ENCODE measurements at regions not wholly inside any gene's neighbourhood (a gene's known extent, or its start where the extent isn't known, plus 50 kb on each side); places are given as distances from the start of the nearest gene placed in this dataset.

DNA sequence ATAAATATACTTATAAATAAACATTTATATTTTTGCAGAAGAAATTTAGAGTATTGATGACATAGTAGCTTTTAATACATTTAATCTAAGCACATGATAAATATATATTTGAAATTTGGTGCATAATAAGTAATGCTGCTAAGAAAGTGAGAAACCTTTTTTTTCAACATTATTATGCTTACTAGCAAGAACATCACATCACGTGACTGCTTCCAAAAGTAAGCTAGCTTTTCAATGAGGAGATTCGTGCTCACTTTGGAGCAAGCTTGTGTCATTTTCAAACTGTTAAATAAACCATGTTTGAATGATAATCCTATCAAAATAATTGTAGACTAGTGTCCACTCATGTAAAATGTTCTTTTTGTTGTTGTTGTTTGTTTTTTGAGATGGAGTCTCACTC, 109.0 kb upstream of the SLC4A7 start:
- Histone ChIP-seq H3F3A (replicated peaks; ENCODE audit: low read depth) (no peaks in the 10 kb centered on the region), H3K36me3 (ENCODE audit: insufficient read depth) (no peaks in the 10 kb centered on the region)
- no peak for TF ChIP-seq CREB1 (CRISPR knock-in tag; IDR thresholded peaks at IDR 0.05; ENCODE audit: low read depth)
- TF ChIP-seq JUNB (IDR thresholded peaks at IDR 0.05; ENCODE audit: unreplicated experiment), result no peak
- no peak for TF ChIP-seq ZNF331 (CRISPR knock-in tag; IDR thresholded peaks at IDR 0.05; ENCODE audit: low read depth)
- TF ChIP-seq EZH2phosphoT487 (IDR thresholded peaks at IDR 0.05; ENCODE audit: unreplicated experiment), result no peak
- no peak for TF ChIP-seq ZNF114 (CRISPR knock-in tag; IDR thresholded peaks at IDR 0.05)

DNA sequence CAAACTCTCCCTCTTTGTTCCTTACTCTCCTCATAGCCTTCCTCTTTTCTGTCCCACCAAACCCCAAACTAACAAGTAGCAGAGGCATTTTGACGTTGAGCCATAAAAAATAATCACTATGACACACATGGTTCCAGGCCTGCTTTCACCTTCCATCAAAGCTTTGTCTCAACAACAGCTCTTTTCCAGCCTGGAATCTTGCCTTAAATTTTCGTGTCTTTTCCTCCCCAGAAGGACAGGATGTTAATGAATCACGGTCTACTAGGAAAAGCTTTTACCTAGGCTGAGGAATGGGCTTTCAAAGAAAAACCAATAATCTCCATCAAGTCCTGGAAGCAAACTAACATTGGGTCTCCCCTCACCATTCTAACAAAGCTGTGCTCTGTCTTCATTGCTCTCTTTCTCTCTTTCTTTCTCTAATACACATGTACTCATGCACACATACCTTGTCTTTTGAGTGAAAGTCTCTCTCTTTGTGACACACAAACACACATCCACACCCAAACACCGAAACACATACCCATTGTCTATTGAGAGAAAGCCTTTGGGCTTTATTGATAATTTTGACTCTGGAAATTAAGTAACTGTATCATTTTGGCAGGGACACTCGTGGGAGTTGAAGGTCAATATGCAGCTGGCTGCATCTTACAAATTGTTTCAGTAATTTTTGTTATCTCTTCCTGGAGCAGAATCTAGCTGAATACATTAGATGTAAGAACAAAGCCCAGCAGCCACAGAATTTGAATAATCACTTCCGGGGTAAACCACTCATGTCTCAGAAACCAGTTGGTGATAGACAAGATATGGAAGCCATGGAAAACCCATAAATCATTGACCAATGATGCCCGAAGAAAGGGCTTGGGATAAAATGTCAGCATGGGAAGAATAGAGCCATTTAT, 107.4 kb upstream of the SLC4A7 start:
- Histone ChIP-seq H3K27ac (ENCODE audit: low read depth) (no peak overlapping the region), H3K4me3 (no peak overlapping the region), H3K4me2 (no peak overlapping the region), H3K9me2 (ENCODE audit: insufficient read depth) (no peaks in the 10 kb centered on the region), H4K20me1 (replicated peaks; ENCODE audit: insufficient read depth) (no peaks in the 10 kb centered on the region), H3K36me3 (ENCODE audit: insufficient read depth) (no peaks in the 10 kb centered on the region), H3K79me2 (replicated peaks; ENCODE audit: insufficient read depth) (no peaks in the 10 kb centered on the region), H3K4me1 (ENCODE audit: insufficient read depth) (peaks cover 22% of the 10 kb centered on the region), H3F3A (replicated peaks; ENCODE audit: low read depth) (no peaks in the 10 kb centered on the region), H3K27me3 (ENCODE audit: insufficient read depth) (no peaks in the 10 kb centered on the region), H2AFZ (peak overlapping the region; percentile 52)
- DNase-seq (ENCODE audit: low spot score) (no peak), ATAC-seq (no peak)
- Mint-ChIP-seq H3K27me3 (ENCODE audit: insufficient read depth, low read depth, poor library complexity) (peaks cover 1% of the 10 kb centered on the region), H3K4me1 (peaks cover 24% of the 10 kb centered on the region), H3K27ac (peak overlapping the region; percentile 11; the same call in 1 of the 2 replicates), H3K36me3 (ENCODE audit: low read depth) (no peaks in the 10 kb centered on the region), H3K4me3 (no peak overlapping the region), H3K9me3 (no peaks in the 10 kb centered on the region)
- TF ChIP-seq, protein P1, sequence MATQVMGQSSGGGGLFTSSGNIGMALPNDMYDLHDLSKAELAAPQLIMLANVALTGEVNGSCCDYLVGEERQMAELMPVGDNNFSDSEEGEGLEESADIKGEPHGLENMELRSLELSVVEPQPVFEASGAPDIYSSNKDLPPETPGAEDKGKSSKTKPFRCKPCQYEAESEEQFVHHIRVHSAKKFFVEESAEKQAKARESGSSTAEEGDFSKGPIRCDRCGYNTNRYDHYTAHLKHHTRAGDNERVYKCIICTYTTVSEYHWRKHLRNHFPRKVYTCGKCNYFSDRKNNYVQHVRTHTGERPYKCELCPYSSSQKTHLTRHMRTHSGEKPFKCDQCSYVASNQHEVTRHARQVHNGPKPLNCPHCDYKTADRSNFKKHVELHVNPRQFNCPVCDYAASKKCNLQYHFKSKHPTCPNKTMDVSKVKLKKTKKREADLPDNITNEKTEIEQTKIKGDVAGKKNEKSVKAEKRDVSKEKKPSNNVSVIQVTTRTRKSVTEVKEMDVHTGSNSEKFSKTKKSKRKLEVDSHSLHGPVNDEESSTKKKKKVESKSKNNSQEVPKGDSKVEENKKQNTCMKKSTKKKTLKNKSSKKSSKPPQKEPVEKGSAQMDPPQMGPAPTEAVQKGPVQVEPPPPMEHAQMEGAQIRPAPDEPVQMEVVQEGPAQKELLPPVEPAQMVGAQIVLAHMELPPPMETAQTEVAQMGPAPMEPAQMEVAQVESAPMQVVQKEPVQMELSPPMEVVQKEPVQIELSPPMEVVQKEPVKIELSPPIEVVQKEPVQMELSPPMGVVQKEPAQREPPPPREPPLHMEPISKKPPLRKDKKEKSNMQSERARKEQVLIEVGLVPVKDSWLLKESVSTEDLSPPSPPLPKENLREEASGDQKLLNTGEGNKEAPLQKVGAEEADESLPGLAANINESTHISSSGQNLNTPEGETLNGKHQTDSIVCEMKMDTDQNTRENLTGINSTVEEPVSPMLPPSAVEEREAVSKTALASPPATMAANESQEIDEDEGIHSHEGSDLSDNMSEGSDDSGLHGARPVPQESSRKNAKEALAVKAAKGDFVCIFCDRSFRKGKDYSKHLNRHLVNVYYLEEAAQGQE (IDR thresholded peaks at IDR 0.05; ENCODE audit: unreplicated experiment), result no peak
- no peak for TF ChIP-seq CTCF (conservative IDR thresholded peaks at IDR 0.05; ENCODE audit: low read depth in 2 of 2)
- TF ChIP-seq STAT1 (IDR thresholded peaks at IDR 0.05; ENCODE audit: unreplicated experiment), result no peak
- TF ChIP-seq ZNF114 (CRISPR knock-in tag; IDR thresholded peaks at IDR 0.05), result no peak
- no peak for TF ChIP-seq CREB1 (CRISPR knock-in tag; IDR thresholded peaks at IDR 0.05; ENCODE audit: low read depth)
- no peak for TF ChIP-seq ZNF331 (CRISPR knock-in tag; IDR thresholded peaks at IDR 0.05; ENCODE audit: low read depth)
- TF ChIP-seq POLR2AphosphoS5 (IDR thresholded peaks at IDR 0.05; ENCODE audit: low read depth), result no peak

More for the DNA sequence above, 109.0 kb upstream of the SLC4A7 start:
- no peak overlapping the region for H3K4me2 ChIP-seq
- H3K4me3 ChIP-seq, result no peak overlapping the region
- no peaks in the 10 kb centered on the region for H4K20me1 ChIP-seq (replicated peaks; ENCODE audit: insufficient read depth)
- Mint-ChIP-seq H3K27ac (no peak overlapping the region), H3K27me3 (ENCODE audit: insufficient read depth, low read depth, poor library complexity) (peaks cover 1% of the 10 kb centered on the region), H3K4me3 (no peak overlapping the region), H3K36me3 (ENCODE audit: low read depth) (no peaks in the 10 kb centered on the region), H3K4me1 (peaks cover 24% of the 10 kb centered on the region), H3K9me3 (no peaks in the 10 kb centered on the region)
- DNase-seq (ENCODE audit: low spot score) (no peak), ATAC-seq (no peak)
- no peaks in the 10 kb centered on the region for H3K27me3 ChIP-seq (ENCODE audit: insufficient read depth)
- no peaks in the 10 kb centered on the region for H3K79me2 ChIP-seq (replicated peaks; ENCODE audit: insufficient read depth)
- H2AFZ ChIP-seq, result no peak overlapping the region
- H3K9me2 ChIP-seq (ENCODE audit: insufficient read depth), result no peaks in the 10 kb centered on the region
- no peak overlapping the region for H3K27ac ChIP-seq (ENCODE audit: low read depth)
- H3K4me1 ChIP-seq (ENCODE audit: insufficient read depth), result peaks cover 22% of the 10 kb centered on the region

Measured in GM23338 (cell line).